ENCODE measurements at regions not wholly inside any gene's neighbourhood (a gene's known extent, or its start where the extent isn't known, plus 50 kb on each side); places are given as distances from the start of the nearest gene placed in this dataset.
A peak's percentile ranks its signal among the peaks of the same experiment; 100 is the strongest.
"Not testable (repeated sequence)": the region's sequence is repeated elsewhere in the genome, so short reads cannot be mapped to it uniquely, and the experiment has no call there.

DNA sequence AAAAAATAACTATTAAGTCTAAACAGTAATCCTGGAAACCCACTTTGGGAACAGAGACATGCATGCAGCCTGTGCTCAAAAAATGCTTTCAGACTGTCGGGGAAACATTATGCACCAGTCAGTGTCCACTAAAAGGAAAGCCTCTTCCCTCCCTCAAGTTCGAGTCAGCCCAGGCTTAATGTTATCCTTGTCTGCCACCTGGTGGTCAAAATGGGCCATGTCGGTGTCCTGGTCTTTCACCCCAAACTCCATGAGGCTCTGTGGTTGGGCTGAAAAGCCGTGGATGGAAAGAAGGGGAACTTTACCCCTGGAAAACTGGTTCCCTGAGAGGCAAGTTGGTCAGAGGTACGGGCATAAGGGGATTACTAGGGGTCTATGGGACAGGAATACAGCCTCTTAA lies 88.4 kb upstream of the ZNF492 start:
- DNase-seq: no peak

DNA sequence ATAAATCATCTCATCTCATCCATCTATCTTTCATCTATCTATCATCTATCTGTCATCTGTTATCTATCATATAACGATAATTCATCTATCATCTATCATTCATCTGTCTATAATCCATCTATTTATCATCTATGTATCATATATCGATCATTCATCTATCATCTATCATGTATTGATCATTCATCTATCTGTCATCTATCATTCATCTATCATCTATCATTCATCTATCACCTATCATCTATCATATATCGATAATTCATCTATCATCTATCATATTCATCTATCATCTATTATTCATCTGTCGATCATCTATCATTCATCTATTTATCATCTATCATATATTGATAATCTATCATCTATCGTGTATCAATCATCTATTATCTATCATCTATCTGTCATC lies 100.4 kb upstream of the ZNF492 start:
- DNase-seq: no peak

DNA sequence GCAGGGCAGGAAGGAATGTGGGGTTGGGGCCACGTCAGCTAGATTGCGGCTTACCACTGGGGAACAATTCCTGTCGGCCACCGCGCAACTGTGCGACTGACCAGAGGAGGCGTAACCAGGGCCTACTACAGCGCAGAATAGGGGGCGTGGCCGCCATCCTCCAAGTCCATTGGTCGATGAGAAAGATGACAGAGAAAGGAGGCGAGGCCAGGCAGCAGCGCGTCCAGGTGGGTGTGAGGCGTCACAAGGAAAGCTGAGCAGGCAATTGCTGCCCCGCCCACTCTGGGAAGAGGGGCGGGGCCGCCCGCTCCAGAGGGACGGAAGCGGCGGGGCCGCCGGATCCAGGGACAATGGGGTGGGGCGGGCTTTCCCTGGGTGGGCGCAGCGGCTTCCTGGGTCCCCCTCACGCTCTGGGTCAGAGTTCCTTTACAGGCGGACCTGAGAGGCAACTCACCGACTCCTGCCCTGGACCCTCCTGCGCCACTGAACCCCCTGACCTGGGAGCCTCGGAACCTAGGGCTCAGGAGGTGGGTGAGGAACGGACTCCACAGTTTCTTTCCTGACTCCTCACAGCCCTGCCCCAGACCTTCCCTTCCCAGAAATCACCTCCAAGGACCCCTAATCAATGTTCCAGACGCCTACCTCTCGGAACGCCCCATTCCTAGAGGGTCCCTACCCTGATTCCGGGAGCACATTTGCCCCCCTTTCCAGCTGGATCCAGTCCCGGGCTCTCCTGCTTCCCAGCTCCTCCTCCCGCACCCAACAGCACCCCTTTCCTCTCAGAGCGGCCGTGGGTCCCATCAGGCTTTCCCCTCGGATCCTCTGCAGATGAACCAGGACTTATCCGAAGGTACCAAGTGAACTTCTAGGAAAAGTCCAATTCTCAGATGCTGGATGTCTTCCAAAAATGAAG lies 101.5 kb upstream of the ZNF492 start:
- peak; percentile 86 to 89 for DNase-seq

DNA sequence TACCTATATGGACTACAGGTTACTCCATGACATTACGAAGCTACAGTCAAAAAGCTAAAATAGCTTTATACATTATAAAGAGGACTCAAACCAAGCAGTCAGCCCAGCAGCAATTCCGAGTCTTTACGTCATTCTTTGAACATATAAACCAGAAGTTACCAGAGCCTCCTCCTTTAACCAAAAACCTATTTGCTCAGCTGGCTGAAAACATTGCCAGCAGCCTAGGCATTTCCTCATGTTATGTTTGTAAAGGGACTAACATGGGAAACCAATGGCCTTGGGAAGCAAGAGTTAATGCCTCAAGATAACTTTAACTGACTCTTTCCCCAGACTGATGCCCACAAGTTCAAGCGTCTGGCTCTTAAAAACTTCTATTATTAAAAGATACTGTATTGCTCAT lies 104.1 kb upstream of the ZNF492 start:
- no peak for DNase-seq

DNA sequence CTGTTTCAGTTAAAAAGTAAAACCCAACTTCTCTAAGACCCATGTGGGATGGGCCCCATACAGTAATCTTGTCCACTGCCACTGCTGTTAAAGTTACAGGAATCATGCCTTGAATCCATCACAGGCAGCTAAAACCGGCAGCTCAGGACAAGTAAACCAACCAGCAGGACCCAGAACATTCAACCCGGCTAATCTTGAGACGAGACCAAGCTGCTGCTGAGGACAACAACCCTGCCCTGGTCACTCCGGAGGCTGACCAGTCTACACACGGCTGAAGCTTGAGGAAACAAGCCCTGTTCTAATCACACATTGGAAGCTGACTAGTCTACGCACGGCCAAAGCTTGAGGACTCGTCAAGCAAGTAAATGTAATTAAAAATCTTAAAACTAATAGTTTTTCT lies 105.2 kb upstream of the ZNF492 start:
- DNase-seq: no peak

DNA sequence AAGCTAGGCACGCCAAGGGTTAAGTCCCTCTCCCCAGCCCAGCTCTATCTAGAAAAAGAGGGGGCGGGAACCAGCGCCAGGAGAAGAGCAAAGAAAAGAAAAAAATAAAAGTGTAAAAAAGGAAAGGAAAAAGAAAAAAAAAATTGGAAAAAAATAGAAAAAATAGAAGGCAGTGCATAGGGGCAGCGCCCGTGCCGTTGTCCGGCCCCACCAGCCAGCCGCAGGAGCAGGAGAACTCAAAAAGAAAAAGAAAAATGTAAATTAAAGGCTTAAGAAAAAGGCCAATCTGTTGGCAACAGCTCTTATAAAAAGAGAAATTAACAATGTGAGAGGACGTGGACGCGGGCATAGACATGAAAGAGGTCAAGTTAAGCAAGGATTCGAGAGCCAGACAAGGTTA lies 105.4 kb upstream of the ZNF98 start:
- no peak for DNase-seq

DNA sequence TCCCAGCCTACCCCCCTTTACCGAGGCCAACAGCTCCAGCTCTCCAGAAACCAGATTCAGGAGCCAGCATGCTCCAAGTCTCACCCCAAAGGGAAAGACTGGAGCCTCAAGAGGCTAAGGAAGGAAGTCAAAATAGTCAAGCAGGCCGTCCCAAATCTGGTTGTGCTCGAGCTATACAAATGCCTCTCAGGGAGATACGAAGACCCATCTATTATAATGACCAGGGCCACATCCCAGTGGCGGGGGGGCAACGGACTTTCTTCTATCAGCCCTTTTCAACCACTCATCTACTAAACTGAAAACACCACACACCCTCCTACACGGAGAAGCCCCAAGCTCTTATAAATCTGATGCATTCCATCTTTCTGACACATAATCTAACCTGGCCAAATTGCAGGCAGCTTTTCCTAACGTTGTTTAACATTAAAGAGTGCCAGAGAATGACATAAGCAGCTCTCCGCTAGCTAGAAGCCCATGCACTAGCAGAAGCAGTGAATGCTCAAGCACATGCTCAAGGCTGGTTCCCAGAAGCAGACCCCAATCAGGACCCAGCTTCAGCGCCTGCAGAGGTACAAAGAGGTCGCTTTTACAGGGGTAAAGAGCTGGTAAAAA lies 104.6 kb upstream of the ZNF98 start:
- DNase-seq: peak in 1 of 2 donors; percentile 29

DNA sequence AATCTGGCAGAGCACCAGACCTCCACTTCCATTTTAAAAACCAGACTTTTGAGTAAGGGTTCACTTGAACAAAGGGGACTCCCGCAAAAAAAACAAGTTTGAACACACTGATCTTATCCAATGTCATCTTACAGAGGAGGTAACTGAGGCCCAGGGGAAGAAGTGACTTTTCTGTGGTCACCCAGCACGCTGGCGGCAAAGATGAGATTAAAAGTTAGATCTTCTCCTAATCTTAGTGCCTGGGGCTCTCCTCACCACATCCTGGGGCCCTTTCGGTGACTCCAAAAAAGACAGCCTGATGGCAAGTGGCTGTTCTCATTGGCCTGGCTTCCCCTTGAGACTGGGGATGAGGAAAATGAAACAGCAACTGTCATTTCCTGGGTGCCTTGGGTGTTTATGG lies 101.8 kb upstream of the ZNF98 start:
- no peak for DNase-seq

DNA sequence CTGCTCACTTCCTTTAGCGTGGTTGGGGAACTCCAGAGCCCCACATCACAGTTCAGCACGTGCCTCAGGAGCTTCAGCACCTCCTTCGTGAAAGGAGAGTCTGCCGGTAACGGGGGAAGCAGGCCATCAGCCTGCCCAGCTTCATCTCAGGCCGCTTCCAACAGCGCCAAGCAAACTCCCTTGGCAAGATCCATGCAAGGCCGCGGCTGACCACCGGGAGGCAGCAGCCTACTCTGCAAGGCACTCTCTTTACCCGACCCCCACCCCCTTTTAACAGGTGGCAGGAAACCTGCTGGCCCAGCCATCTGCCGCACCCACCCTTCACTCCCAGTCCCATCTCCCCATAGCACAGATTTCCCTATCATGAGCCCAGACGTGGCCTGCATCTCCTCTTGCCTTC lies 97.4 kb upstream of the ZNF98 start:
- not testable (repeated sequence) for DNase-seq

DNA sequence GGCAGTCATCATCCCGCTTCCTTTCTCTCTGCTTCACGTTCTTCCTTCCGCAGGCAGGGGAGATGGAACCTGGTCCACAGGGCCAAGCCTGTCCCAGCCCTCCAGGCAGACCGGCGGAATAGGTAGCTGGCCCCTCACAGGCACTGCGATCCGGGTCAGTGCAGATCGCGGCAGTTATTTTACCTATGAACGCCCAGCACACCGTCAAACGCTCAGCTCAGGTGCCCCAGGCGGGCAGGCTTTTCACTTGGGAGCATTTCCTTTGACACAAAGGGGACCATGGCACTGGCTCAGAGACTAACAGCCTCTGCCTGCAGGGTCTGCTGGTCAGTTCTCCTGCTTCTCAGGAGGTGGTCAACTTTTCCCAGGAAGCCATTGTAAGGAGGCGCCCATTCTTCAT lies 97.0 kb upstream of the ZNF98 start:
- no peak for DNase-seq

DNA sequence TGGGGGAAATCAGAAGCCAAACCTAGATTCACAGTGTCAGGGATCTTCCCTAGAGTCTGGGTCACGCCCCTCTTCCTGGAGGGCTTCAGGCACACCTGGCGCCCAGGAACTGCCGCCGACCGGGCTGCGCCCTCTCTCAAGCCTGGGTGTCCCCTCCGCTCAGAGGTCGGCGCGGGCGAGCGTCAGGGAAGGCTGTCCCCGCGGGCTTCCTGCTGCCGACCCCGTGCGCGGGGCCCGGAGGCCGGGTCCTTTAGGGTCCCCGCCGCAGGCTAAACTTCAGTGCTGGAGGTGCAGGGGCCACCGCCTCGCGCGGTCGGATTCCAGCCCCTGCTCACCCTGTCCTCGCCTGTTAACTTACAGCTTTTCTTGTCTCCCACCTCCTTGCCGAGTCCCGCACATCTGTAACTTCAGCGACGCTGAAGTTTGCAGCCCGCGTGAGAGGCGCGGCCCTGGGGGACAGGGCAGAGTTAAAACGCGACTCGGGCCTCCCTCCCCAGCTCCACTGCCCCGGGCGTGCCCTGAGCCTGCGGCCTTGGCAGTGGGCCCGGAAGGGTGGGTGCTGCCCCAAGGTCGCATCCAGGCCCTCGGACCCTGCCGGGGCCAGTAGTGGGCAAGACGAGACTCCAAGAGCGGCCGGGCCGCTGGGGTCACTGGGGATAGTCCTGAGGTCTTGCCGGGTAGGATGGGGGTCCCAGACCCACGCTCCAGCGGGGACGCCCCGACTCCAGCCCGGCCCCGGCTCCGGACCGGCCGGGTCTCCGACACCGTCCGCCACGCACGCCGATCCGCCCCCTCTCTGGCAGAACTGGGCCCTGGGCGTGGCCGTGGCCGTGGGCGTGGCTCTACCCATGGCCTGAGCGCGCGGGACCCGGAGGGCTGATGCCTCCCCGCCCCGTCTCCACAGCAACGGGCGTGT lies 95.6 kb upstream of the ZNF98 start:
- DNase-seq: no peak

DNA sequence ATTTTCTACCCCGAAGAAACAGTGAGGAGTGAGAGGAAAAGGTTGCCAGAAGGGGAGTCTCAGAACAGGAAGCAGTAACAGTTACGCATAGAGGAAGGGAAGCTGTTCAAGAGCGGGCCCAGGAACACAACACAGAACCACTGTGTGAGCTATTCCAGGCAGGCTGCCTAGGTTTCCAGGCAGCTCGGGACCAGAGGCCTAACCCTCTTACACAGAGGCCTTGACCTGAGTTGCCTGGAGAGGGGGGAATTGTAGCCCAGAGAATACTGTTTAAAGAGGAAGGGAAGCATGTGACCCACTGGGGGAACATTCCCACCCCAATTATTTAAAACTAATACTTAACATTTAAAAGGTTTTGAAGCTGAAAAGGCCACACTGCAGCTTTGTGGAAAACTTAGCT lies 93.3 kb upstream of the ZNF98 start:
- no peak for DNase-seq

DNA sequence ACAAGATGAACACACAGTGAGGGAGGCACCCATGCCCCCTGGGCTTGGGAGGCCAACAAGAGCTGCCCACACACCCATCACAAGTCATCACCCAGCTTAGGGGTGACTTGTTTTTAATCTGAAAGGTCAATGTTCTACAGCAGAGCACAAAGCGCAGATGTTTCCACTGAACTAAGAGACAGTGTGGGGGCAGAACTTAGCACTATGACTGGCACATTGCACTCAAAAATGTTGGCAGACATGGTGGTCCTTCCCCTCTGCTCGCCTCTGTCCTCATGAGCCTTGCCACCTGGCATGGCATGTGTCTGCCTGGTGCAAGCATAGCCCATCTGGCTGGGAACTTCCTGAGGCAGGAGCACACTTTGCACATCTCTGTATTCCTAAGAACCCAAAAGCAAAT lies 81.4 kb upstream of the ZNF98 start:
- no peak for DNase-seq

DNA sequence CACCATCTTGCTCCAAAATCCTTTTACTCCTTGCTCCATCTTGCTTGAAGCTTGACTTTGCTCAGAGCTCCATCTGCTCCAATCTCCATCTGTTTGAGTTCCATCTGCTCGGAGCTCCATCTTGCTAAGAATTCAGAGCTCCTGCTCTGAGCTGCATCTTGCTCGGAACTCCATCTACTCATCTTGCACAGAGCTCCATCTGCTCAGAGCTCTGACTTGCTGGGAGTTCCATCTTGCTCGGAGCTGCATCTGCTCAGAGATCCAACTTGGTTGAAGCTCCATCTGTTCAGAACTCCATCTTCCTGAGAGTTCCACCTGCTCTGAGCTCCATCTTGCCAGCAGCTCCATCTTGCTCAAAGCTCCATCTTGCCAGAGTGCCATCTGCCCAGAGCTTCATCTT lies 80.6 kb upstream of the ZNF98 start:
- no peak for DNase-seq

DNA sequence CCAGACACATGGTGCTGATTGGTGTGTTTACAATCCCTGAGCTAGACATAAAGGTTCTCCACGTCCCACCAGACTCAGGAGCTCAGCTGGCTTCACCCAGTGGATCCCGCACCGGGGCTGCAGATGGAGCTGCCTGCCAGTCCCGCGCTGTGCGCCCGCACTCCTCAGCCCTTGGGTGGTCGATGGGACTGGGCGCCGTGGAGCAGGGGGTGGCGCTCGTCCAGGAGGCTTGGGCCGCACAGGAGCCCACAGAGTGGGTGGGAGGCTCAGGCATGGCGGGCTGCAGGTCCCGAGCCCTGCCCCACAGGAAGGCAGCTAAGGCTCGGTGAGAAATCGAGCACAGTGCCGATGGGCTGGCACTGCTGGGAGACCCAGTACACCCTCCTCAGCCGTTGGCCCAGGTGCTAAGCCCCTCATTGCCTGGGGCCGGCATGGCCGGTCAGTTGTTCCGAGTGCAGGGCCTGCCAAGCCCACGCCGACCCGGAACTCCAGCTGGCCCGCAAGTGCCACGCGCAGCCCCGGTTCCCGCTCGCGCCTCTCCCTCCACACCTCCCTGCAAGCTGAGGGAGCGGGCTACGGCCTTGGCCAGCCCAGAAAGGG lies 76.8 kb upstream of the ZNF98 start:
- DNase-seq: not testable (repeated sequence)

DNA sequence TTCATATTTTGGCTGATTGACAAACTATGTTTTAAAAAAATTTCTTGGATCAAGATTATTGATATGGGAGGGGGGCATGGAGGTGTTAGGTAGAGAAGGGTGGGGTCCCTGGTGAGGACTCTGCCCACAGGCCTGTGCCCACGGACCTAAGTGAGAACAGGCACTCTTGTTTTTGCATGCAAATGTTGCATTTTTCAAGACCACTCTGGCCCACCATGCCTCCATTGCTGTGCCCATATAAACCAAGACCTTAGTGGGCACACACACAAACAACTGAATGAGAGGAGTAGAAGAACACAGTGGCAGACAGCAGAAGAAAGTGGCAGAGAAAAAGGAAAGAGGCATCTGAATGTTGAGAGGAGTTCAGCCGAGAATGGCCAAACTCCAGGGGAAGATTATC lies 69.6 kb upstream of the ZNF98 start:
- no peak for DNase-seq

DNA sequence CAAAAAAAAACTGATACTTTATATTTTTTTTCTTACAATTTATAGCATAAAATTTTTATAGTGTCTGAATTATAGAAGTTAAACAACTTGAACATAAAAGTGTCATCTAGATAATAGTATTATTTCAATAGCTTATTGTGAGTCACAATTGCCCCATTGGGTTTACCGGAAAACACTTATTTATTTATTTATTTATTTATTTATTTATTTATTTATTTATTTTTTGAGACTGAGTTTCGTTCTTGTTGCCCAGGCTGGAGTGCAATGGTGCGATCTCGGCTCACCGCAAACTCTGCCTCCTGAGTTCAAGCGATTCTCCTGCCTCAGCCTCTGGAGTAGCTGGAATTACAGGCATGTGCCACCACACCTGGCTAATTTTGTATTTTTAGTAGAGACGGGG lies 61.4 kb upstream of the ZNF98 start:
- not testable (repeated sequence) for DNase-seq

DNA sequence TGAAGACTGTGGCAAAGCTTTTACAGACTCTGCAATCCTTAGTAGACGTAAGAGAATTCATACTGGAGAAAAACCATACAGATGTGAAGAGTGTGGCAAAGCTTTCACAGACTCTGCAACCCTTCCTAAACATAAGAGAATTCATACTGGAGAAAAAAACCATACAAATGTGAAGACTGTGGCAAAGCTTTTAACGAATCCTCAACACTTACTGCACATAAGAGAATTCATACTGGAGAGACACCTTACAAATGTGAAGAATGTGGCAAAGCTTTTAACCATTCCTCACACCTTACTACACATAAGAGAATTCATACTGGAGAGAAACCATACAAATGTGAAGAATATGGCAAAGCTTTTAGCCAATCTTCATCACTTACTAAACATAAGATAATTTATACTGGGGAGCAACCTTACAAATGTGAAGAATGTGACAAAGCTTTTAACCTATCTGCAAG lies 50.1 kb upstream of the ZNF98 start:
- DNase-seq: no peak

Data from right lung (tissue), 2 donors.